Neutrophil (primary cell): ENCODE measurements at regions not wholly inside any gene's neighbourhood (a gene's known extent, or its start where the extent isn't known, plus 50 kb on each side); places are given as distances from the start of the nearest gene placed in this dataset.

Experiments
- H3K27ac ChIP-seq: fragments of 200-600 bp; sonication (generic); 2 replicates; pipeline ENCODE4 v1.5.1; 2016; ENCODE audit warnings: mild to moderate bottlenecking, moderate library complexity
- H3K27me3 ChIP-seq: fragments of 200-600 bp; sonication (generic); 2 replicates; pipeline ENCODE4 v1.6.0; 2016; ENCODE audit warnings: mild to moderate bottlenecking
- H3K36me3 ChIP-seq: fragments of 200-600 bp; sonication (generic); 2 replicates; pipeline ENCODE4 v1.5.1; 2017
- H3K4me1 ChIP-seq, 2 experiments: fragments of 200-600 bp in 1 of 2; sonication (generic) in 1 of 2; 1 replicate in 1 of 2; 2 replicates in 1 of 2; pipeline versions ENCODE4 v1.5.1 to v1.6.1; 2013 to 2016; ENCODE audit warnings: low read depth in 1 of 2, low read length in 1 of 2, mild to moderate bottlenecking in 1 of 2, moderate library complexity in 1 of 2; ENCODE audit not compliant: control insufficient read depth in 1 of 2, insufficient read depth in 1 of 2
- H3K4me3 ChIP-seq, 2 experiments: fragments of 200-600 bp in 1 of 2; sonication (generic) in 1 of 2; 1 replicate in 1 of 2; 2 replicates in 1 of 2; pipeline ENCODE4 v1.5.1; 2013 to 2016; ENCODE audit warnings: low read depth in 1 of 2, low read length in 1 of 2, mild to moderate bottlenecking in 1 of 2, moderate library complexity in 1 of 2
- H3K9me3 ChIP-seq: fragments of 200-600 bp; sonication (generic); 2 replicates; pipeline ENCODE4 v1.5.1; 2016
- CTCF ChIP-seq: fragments of 200-600 bp; sonication (generic); IDR thresholded peaks from 2 replicates; pipeline ENCODE4 v1.5.1; 2016; ENCODE audit warnings: antibody characterized with exemption

- TF ChIP-seq CTCF = no peak
- H3K27ac ChIP-seq = no peak overlapping the region
Observed at GRCh38 chr6:10330515-10330914, 84.4 kb downstream of the TFAP2A start.

DNA sequence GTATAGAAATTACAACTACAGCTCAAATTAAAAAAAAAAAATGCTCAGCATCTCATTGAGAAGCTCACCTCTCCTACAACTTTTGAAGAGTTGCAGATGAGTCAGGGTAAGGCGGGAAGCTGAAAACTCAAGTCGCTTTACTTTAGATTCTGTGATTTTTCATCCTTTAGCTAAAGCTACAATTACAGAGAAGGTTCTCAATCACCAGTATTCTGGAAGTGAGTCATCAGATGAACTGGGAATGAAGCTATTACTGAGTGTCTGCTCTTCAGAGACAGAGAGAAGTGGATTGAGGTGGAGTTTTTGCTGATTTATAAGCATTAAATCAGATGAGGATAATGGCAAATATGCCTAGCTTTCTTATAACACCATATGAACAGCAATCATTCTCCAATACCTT lies 91.9 kb downstream of the TFAP2A start:
- no peaks in the 10 kb centered on the region for H3K27me3 ChIP-seq

More at GRCh38 chr6:10330515-10330914, 84.4 kb downstream of the TFAP2A start:
- no peaks in the 10 kb centered on the region for H3K27me3 ChIP-seq
- no peaks in the 10 kb centered on the region for H3K36me3 ChIP-seq
- no peaks in the 10 kb centered on the region for H3K4me1 ChIP-seq
- H3K9me3 ChIP-seq = no peaks in the 10 kb centered on the region
- no peak overlapping the region for H3K4me3 ChIP-seq

GRCh38 chr6:10320291-10320690 lies 94.6 kb downstream of the TFAP2A start:
- Histone ChIP-seq H3K9me3 (no peaks in the 10 kb centered on the region), H3K27ac (no peak overlapping the region), H3K4me3 (no peak overlapping the region), H3K36me3 (no peaks in the 10 kb centered on the region), H3K27me3 (no peaks in the 10 kb centered on the region), H3K4me1 (no peaks in the 10 kb centered on the region)
- TF ChIP-seq CTCF = no peak

More for the DNA sequence above, 91.9 kb downstream of the TFAP2A start:
- H3K4me3 ChIP-seq = no peak overlapping the region
- no peaks in the 10 kb centered on the region for H3K36me3 ChIP-seq
- H3K27ac ChIP-seq = no peak overlapping the region
- TF ChIP-seq CTCF = no peak
- H3K9me3 ChIP-seq = no peaks in the 10 kb centered on the region
- H3K4me1 ChIP-seq = no peaks in the 10 kb centered on the region

GRCh38 chr6:10316373-10316721 lies 98.5 kb downstream of the TFAP2A start:
- no peak for TF ChIP-seq CTCF
- Histone ChIP-seq H3K27me3 (no peaks in the 10 kb centered on the region), H3K9me3 (no peaks in the 10 kb centered on the region), H3K36me3 (no peaks in the 10 kb centered on the region), H3K4me3 (no peak overlapping the region), H3K4me1 (no peaks in the 10 kb centered on the region), H3K27ac (no peak overlapping the region)

GRCh38 chr6:10315658-10316372 lies 99.1 kb downstream of the TFAP2A start:
- no peaks in the 10 kb centered on the region for H3K9me3 ChIP-seq
- H3K4me1 ChIP-seq = no peaks in the 10 kb centered on the region
- no peaks in the 10 kb centered on the region for H3K36me3 ChIP-seq
- TF ChIP-seq CTCF = no peak
- H3K4me3 ChIP-seq = no peak overlapping the region
- no peak overlapping the region for H3K27ac ChIP-seq
- H3K27me3 ChIP-seq = no peaks in the 10 kb centered on the region
